Spleen (tissue), 7 donors: ENCODE measurements at regions not wholly inside any gene's neighbourhood (a gene's known extent, or its start where the extent isn't known, plus 50 kb on each side); places are given as distances from the start of the nearest gene placed in this dataset.

Experiments
- POLR2A ChIP-seq, 3 donors: fragments of 450-650 bp; IDR thresholded peaks; one replicate each; pipeline ENCODE4 v1.5.1; 2017; ENCODE audit warnings: antibody characterized with exemption in 3 of 3, mild to moderate bottlenecking in 1 of 3
- TF ChIP-seq, protein P1 (sequence below), 11 experiments: fragments of 200-600 bp in 7 of 11; fragments of 450-650 bp in 4 of 11; sonication (generic) in 4 of 11; IDR thresholded peaks in 8 of 11; conservative IDR thresholded peaks in 3 of 11; 1 replicate in 7 of 11; 2 replicates in 4 of 11; pipeline versions ENCODE4 v1.4.0 to v1.8.0; 2016 to 2021; ENCODE audit warnings: antibody characterized with exemption in 11 of 11, inconsistent platforms in 4 of 11, mild to moderate bottlenecking in 1 of 11
- donor health status: DM: no; HTN: no; CAD: no; lungs with moderate emphysema.
- donor health status: DM: no; HTN: no; CAD: no.
- donor health status: DM: no; HTN: no; CAD: no.

DNA sequence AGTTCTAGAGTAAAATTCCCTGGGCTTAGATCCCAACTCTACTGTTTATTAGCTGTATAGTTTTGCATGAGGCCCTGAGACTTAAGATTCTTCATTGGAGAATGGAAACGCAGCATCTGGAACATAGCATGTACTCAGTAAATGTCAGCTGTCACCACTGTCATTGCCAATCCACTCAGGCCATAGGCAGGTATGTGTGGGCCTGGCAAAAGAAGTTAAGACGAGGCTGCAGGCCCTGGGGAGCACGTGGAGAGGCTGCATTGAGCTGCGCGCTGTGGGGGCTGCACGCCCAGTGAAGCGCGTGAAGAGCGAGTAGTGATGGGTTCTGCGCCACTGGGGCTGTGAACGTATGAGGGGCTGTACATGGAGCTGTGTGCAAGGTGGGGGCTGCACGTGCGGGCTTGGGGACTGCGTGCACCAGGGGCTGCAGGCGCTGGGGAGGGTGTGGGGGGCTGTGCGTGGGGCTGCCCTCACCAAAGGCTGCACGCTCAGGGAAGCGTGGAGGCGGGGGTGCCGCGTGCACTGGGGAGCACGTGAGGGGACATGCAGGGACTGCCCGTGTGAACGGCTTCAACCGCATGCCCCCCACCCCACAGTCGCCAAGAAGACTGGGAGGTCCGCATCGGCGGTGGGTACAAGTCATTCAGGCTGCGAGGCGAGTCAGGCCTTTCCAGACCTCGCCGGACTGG is 85.5 kb downstream of the PRR15 start:
- TF ChIP-seq POLR2A (IDR thresholded peaks at IDR 0.05): no peak
- TF ChIP-seq, protein P1, sequence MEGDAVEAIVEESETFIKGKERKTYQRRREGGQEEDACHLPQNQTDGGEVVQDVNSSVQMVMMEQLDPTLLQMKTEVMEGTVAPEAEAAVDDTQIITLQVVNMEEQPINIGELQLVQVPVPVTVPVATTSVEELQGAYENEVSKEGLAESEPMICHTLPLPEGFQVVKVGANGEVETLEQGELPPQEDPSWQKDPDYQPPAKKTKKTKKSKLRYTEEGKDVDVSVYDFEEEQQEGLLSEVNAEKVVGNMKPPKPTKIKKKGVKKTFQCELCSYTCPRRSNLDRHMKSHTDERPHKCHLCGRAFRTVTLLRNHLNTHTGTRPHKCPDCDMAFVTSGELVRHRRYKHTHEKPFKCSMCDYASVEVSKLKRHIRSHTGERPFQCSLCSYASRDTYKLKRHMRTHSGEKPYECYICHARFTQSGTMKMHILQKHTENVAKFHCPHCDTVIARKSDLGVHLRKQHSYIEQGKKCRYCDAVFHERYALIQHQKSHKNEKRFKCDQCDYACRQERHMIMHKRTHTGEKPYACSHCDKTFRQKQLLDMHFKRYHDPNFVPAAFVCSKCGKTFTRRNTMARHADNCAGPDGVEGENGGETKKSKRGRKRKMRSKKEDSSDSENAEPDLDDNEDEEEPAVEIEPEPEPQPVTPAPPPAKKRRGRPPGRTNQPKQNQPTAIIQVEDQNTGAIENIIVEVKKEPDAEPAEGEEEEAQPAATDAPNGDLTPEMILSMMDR (IDR thresholded peaks at IDR 0.05 in 8 of 11, conservative IDR thresholded peaks at IDR 0.05 in 3 of 11): no peak
